ENCODE measurements at regions not wholly inside any gene's neighbourhood (a gene's known extent, or its start where the extent isn't known, plus 50 kb on each side); places are given as distances from the start of the nearest gene placed in this dataset.

- TF ChIP-seq USF2 (IDR thresholded peaks at IDR 0.05) = no peak
- TF ChIP-seq, protein P1, sequence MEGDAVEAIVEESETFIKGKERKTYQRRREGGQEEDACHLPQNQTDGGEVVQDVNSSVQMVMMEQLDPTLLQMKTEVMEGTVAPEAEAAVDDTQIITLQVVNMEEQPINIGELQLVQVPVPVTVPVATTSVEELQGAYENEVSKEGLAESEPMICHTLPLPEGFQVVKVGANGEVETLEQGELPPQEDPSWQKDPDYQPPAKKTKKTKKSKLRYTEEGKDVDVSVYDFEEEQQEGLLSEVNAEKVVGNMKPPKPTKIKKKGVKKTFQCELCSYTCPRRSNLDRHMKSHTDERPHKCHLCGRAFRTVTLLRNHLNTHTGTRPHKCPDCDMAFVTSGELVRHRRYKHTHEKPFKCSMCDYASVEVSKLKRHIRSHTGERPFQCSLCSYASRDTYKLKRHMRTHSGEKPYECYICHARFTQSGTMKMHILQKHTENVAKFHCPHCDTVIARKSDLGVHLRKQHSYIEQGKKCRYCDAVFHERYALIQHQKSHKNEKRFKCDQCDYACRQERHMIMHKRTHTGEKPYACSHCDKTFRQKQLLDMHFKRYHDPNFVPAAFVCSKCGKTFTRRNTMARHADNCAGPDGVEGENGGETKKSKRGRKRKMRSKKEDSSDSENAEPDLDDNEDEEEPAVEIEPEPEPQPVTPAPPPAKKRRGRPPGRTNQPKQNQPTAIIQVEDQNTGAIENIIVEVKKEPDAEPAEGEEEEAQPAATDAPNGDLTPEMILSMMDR (IDR thresholded peaks at IDR 0.05) = no peak
- no peak for TF ChIP-seq RNF2 (IDR thresholded peaks at IDR 0.05; ENCODE audit: borderline replicate concordance, low read depth)
- TF ChIP-seq CHD2 (IDR thresholded peaks at IDR 0.05; ENCODE audit: low read length, partially characterized antibody) = no peak
- TF ChIP-seq CEBPB (IDR thresholded peaks at IDR 0.05) = no peak
- no peak for TF ChIP-seq POLR2A (IDR thresholded peaks at IDR 0.05; ENCODE audit: low read length)
- no peak for TF ChIP-seq HOXA7 (CRISPR knock-in tag; IDR thresholded peaks at IDR 0.05)
- no peak for TF ChIP-seq HDAC2 (IDR thresholded peaks at IDR 0.05)
- TF ChIP-seq MAX (IDR thresholded peaks at IDR 0.05) = no peak
- no peak for TF ChIP-seq EP300 (IDR thresholded peaks at IDR 0.05)
These were observed 1964.0 kb downstream of the PCDH7 start for GRCh38 chr4:32684160-32684559.
